GM21447 (cell line): ENCODE measurements at regions not wholly inside any gene's neighbourhood (a gene's known extent, or its start where the extent isn't known, plus 50 kb on each side); places are given as distances from the start of the nearest gene placed in this dataset.
"Not testable (repeated sequence)": the region's sequence is repeated elsewhere in the genome, so short reads cannot be mapped to it uniquely, and the experiment has no call there.

Experiments
- ATAC-seq: cut with Tn5 transposase; IDR thresholded peaks from one replicate; pipeline ENCODE4 v1.9.1; 2021; ENCODE audit not compliant: unreplicated experiment

GRCh38 chr18:55763805-55764204 is 175.8 kb upstream of the TCF4 start:
- no peak for ATAC-seq

DNA sequence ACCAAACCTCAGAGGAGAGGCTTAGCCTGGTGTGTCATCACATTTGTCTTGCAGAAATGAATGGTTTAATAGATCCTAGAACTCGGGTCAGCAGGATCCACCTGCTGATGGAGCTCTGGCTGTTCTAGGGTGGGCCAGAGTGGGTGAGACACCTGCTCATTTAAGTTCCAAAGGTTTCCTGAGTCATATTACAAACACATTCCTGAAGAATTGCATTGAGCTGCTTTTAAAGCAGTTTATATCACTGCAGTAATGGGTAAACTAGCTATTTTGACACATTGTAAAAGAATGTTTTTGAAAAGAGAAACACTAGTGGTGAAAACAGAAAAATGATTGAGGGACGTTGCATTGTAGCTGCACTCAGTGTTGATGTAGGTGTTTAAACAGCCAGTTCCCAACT is 175.3 kb upstream of the TCF4 start:
- no peak for ATAC-seq

DNA sequence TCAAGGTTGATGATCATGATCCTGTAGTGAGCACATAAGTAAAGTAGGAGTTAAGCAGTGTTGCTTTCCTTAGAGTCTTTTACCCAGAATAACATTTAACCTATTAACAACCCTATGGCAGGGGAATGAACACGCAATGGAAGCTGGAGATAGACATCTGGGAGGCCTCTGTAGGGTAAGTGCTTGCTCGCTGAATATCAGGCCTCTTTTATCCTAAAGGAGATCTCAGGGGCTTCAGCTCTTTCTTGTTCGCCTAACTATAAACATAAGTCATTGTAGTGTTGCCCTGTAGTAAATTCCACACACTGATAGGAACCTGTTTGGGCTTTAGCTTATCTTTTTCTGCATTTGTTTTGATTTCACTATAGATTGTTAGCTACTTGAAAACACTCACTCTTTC is 174.4 kb upstream of the TCF4 start:
- ATAC-seq = no peak

- no peak for ATAC-seq
These were observed 165.8 kb upstream of the TCF4 start for GRCh38 chr18:55753643-55754263.

DNA sequence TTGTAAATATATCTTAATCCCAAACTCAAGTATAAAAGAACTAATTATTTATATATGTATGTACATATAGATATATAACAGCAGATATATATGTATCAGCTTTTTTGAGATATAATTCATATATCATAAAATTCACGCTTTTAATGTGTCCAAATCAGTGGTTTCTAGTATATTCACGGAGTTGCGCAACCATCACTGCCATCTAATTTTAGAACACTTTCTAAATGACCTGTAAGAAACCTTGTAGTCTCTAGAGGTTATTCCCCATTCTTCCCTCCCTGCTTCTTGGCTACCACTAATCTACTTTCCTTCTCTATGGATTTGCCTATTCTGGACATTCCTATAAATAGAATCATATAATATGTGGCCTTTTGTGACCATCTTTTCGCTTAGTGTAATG is 163.5 kb upstream of the TCF4 start:
- no peak for ATAC-seq

- ATAC-seq = no peak
These were observed 160.3 kb upstream of the TCF4 start for GRCh38 chr18:55748227-55748738.

DNA sequence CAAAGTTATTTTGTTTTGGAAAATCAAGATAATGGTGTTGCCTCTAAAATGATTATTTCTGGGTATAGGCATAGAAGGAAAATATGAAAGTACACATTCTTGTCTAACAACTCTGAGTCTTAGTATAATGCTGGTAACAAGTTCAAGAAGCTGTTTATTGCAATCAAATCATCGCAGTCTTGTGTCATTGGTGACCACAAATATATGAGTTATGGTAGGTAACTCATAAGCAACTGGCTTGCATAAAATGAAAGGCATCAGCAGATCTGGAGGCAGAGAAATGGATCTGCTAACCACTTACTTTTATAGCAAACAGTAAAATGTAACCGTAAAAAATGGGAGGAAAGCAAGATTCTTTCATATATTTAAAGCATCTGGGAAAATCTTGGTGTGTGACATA is 156.2 kb upstream of the TCF4 start:
- no peak for ATAC-seq

- no peak for ATAC-seq
These were observed 155.7 kb upstream of the TCF4 start for GRCh38 chr18:55743736-55744135.

DNA sequence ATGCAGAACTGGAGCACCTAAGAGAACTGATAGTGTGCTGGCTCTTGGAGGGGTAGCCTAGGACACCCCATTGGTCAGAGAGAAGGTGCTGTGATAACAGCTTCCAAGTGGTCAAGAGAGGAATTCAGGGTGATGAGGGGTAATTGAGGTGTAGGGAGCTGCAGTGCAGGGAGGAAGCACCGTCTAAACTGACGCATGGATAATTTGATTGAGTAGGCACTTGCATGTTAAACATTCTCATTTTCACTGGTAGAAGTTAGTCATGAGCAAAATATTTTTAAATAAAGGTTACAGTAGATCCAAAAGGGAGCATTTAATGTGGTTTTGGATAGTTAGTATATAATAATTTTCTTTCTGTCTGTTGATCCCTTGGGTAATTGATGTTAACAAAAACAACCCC is 155.1 kb upstream of the TCF4 start:
- ATAC-seq = no peak

DNA sequence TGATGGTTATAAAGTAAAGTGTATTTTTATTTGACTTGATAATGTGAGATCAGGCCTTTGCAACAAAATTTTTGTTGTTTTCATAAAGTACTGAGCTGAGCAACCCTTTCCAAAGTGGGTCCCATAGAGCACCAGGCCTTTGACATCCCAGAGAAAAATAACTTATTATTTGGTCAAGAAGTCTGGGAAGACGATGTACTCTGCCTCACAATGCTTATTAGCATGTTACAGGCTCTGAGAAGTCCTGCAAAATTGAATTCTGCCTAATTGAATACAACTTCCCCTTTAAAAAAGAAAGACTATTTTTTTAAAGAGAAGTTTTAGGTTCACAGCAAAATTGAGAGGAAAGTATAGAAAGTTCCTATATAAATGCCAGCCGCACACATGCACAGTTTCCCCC is 151.5 kb upstream of the TCF4 start:
- ATAC-seq = no peak

DNA sequence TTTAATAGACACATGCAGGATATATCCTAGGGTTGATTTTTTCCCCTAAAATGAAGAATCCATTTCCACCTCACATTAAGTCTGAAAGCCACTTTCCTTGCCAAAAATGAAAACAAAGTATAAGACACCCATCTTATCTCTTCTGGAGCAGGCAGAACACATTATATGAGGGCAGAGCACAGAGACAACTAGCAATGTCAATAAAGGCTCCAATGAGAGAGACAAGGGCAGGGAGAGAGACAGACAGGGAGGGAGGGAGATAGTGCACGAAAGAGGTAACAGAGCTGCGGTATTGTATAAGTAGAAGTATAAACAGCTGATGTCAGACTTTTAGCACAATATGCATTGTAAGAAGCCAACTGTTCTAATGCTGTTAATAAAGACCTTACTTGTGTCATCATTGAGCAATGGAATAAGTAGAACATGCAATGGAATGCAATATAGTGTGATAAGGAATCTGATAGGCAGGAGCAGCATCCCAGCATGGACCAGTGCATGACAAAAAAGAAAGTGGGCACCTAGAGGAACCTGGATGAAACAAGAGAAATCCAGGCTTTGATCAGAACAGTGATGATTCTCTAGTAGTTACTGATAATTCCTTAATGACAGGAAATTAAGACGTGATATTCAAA is 150.6 kb upstream of the TCF4 start:
- ATAC-seq = no peak

DNA sequence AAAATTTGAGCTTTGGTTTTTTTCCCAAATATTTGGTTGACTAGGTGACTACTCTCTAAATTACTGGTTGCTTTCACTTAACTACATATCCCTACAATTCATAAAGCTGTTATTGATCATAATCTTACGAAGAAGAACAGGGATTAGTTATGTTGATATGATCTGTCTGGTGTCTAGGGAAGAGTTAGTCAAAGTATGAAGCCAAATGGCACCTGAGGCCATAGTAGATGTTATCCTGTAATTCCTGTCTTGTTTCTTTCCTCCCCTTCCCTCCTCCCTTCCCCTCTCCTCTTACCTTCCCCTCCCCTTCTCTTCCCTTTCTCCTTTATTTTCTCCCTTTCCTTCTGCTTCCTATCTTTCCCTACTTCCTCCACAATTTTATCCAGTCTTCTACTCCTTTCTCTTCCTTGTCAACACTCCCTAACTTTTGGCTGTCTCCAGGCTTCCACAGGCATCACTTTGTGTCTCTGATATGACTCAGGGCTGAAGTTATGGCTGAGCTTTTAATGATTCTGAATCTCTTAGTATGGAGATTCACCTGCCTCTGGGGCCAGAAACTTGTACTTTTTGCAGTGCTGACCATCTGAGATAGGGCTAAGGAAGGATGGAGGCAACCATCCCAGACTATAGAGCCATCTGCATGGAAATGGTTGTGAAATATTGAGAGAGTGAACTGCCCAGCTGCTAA is 149.9 kb upstream of the TCF4 start:
- ATAC-seq = no peak

DNA sequence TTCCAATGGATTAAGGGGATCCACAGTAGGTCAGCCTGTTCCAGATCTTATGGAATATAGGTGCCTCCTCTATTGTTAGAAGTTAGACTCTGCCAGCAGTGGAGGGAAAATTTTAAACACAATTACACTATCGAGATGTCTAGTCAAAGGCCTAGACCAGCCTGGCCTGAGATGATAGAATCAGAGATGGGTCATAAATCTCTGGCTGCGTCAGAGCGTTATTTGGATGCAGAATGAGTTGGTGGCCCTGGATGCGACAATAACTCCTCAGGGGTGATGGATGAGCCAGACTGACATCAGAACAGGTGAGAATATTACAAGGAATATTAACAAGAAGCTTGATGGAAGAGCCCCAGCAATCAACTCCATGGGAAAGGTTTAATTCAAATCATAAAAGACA is 149.3 kb upstream of the TCF4 start:
- ATAC-seq = no peak

GRCh38 chr18:55735969-55736368 is 148.0 kb upstream of the TCF4 start:
- no peak for ATAC-seq

DNA sequence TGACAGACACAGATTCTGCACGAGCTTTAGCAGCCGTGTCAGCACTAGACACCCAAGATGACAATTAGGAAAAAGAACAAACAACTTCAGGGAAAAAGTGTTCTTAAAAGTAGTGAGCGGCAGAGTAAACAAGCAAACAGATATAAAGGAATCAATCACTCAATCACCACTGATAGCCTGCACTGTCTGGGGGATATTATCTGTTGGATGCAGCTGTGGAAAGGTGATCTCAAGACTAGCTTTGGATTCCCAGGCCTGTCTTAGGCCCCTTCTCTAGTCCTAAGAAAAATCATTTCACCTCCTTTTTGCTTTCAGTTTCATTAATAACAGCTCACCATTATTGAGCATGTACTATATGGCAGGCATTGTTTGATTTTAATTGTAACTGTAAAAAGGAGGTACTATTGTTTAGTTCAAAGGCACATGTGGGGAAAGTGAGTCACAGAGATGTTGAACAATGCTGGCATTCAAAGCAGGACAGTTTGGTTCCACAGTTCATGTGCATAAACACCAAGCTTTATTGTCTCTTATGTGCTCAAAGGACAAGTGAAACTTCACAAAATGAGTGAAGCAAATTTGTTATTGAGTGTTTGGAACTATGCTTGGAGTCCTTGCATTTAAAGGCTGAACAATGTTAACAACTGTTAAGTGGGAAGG is 147.3 kb upstream of the TCF4 start:
- ATAC-seq = no peak

DNA sequence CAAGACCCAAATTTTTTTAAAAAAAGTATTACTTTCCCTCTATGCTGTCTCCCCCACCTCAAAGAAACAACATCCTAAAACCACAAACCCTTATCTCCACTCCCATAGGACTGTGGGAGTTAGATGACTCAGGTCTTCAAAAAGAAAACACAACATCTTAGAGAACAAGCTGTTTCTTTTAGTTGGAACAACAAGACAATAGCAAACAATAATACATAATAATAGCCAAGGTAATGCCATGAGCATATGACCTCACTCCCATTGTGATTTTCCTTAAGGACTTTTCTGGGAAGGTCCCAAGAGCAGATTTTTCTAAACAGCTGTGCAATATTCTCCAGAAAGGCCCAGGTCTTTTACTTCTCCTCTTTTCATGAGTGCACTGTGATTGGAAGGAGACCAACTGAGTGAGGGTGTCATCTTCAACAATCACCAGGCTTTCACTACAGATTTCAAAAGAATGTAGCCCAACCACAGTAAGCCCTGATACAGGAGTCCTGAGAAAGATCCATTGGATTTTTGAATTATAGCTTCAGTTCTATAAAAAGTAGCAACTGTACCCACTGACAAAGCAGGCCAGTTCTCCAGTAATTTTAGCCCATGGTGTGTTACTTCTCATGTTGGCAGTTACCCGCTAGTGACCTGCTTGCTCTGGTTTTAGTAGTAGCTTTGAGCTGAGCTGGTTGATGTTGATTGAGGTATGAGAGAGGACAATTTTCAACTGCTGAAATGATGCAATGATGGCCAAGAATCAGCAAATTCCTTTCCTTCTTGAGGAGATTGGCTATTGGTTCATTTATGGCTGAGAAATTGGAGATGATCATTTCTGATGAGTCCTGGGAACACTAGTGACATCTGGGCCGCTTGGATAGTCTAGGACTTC is 144.5 kb upstream of the TCF4 start:
- ATAC-seq = no peak

GRCh38 chr18:55731594-55732042 is 143.6 kb upstream of the TCF4 start:
- ATAC-seq = no peak

DNA sequence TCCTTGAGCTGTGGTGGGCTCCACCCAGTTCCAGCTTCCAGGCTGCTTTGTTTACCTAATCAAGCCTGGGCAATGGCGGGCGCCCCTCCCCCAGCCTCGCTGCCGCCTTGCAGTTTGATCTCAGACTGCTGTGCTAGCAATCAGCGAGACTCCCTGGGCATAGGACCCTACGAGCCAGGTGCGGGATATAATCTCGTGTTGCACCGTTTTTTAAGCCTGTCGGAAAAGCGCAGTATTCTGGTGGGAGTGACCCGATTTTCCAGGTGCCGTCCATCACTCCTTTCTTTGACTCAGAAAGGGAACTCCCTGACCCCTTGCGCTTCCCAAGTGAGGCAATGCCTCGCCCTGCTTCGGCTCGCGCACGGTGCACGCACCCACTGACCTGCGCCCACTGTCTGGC is 133.0 kb upstream of the TCF4 start:
- ATAC-seq = not testable (repeated sequence)

DNA sequence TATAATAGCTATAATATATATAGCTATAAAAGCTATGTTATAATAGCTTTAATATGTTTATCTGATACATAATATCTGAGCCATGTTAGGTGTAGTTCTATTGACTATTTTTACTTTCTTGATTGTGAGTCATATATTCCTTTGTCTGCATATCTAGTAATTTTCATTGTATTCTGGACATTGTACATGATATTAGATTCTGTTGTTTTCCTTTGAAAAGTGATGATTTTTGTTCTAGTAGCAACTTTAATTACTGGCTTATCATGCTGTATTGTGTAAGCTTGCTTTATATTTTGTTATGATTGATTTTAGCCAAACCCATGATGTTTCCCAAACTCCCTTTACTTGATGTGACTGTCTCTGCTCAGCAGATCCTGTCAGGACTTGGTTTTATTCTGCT is 125.7 kb upstream of the TCF4 start:
- ATAC-seq = no peak

DNA sequence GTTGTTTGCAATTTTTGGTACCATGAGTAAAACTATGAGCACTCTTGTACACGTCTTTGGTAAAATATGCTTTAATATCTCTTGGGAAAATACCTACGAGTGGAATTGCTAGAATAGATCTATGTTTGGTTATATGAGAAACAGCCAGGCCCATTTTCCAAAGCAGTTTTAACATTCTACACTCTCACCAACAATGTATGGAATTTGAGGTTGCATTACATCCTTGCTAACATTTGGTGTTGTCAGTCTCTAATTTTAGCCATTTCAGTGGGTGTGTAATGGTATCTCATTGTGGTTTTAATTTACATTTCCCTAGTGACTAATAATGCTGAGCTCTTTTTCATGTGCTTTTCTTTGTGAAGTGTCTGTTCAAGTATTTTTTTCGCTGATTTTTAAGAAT is 118.9 kb upstream of the TCF4 start:
- no peak for ATAC-seq

GRCh38 chr18:55699233-55699765 is 111.3 kb upstream of the TCF4 start:
- ATAC-seq = no peak
